ENCODE measurements at regions not wholly inside any gene's neighbourhood (a gene's known extent, or its start where the extent isn't known, plus 50 kb on each side); places are given as distances from the start of the nearest gene placed in this dataset.
"Not testable (repeated sequence)": the region's sequence is repeated elsewhere in the genome, so short reads cannot be mapped to it uniquely, and the experiment has no call there.

- DNase-seq, result not testable (repeated sequence)
Observed at GRCh38 chr5:145652700-145653099, 182.4 kb downstream of the PRELID2 start.

DNA sequence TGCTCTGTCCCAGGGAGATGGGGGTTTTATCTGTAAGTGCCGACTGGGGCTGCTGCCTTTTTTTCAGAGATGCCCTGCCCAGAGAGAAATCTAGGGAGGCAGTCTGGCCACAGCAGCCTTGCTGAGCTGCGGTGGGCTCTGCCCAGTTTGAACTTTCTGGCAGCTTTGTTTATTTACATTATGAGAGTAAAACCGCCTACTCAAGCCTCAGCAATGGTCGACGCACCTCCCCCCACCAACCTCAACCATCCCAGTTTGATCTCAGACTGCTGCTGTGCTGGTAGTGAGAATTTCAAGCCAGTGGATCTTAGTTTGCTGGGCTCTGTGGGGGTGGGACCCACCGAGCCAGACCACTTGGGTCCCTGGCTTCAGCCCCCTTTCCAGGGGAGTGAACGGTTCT, 188.0 kb downstream of the PRELID2 start:
- not testable (repeated sequence) for DNase-seq

DNA sequence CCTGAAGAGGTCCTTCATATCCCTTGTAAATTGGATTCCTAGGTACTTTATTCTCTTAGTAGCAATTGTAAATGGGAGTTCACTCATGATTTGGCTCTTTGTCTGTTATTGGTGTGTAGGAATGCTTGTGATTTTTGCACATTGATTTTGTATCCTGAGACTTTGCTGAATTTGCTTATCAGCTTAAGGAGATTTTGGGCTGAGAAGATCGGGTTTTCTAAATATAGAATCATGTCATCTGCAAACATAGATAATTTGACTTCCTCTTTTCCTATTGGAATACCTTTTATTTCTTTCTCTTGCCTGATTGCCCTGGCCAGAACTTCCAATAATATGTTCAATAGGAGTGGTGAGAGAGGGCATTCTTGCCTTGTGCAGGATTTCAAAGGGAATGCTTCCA, 191.9 kb downstream of the PRELID2 start:
- DNase-seq, result not testable (repeated sequence)

GRCh38 chr5:145637396-145637795, 197.7 kb downstream of the PRELID2 start:
- no peak for DNase-seq

DNA sequence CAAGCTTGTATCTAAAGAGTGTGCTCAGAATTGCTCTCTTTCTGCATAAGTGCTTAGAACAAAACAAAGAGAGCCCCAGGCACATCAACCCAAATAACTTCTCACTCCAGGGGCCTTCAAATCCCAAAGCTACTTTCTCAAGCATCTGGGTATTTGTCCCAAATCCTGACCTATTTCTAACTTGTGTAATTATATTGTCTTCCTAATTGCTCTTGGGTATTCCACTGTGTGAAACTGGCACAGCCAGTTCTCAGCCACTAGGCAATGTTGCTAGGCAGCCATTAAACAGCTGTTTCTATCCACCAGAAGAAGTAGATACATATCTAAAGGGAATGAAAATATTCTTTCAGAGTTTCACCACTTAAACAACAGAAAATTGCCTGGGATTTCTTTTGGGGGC, 198.8 kb downstream of the PRELID2 start:
- DNase-seq, result no peak

DNA sequence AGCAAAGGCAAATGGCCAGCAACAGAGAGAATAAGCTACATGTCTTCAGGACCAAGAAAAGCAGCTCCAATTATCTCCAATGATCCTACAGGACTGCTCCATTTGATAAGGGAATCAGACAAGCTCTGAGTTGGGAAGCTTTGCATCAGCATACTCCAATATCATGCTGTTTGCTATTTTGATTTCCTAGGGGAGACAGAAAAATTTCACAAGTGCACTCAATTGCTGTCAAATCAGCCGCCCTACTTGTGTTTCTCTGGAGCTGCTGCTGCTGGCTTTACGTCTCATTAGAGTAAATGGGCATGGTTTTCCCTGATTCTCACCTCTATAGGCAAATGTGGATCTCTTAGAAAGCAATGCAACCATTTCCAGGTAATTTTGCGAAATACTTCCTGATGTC, 201.7 kb downstream of the PRELID2 start:
- no peak for DNase-seq

DNA sequence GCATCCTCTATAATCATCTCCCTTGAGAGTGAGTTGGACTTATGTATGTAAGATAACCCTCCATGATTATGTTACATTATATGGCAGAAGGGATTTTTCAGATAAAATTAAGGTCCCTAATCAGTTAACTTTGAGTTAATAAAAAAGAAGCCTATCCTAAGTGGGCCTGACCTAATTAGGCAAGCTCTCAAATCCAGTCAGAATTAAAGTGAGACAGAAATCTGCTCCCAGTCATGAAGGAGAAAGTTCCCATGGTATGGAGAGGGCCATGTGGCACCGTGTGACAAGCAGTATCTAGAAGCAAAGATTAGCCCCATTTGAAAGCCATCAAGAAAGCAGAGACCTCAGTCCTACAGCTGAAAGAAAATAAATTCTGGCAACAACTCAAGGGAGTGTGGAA, 202.4 kb downstream of the PRELID2 start:
- DNase-seq, result no peak

GRCh38 chr5:145629047-145629446, 206.1 kb downstream of the PRELID2 start:
- no peak for DNase-seq

DNA sequence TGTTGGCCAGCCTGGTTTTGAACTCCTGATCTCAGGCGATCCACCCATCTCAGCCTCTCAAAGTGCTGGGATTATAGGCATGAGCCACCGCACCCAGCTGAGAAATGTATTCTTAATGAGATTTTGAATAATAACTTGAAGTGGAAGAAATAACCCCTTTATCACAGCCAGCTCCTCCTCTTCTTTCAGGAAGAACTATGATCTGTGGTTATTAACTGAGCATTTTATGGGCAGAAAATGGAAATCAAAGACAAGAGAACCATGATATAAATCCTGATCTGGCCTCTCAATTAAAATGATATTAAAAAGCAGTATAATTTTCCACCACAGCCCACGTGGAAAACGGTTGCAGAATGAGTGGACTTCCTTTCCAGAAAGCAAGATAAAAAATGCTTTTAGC, 206.6 kb downstream of the PRELID2 start:
- no peak for DNase-seq

DNA sequence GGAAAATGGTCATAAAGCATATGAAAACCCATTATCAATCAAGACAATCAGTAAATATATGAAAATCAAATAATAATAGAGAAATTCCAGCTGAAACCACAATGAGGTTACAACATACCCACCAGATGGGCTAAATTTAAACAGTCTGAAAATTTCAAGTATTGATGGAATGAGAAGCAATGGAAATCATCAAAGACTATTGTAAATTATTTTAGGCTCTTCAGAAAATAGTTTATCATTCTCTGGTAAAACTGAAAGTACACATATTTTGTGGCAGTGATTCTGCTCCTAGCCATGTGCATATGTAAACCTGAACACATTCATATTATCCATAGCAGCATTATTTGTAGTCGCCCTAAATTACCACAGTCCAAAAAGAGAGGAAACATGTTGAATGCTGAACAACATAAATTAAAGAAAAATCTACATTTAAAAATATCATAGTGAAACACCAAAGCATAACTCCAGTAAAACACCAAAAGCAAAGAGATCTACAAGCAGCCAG, 215.3 kb downstream of the PRELID2 start:
- no peak for DNase-seq

DNA sequence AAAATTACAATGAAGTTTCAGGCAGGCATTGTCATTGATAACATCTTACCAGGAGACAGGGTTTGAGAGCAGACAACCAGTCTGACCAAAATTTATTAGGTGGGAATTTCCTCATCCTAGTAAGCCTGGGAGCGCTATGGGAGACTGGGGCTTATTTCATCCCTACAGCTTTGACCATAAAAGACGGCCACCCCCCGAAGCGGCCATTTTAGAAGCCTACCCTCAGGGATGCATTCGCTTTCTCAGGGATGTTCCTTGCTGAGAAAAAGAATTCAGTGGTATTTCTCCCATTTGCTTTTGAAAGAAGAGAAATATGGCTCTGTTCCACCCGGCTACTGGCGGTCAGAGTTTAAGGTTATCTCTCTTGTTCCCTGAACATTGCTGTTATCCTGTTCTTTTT, 218.4 kb downstream of the PRELID2 start:
- DNase-seq, result not testable (repeated sequence)

GRCh38 chr5:145598983-145599382, 236.2 kb downstream of the PRELID2 start:
- DNase-seq, result no peak

- DNase-seq, result no peak
Observed at GRCh38 chr5:145598184-145598583, 237.0 kb downstream of the PRELID2 start.

- DNase-seq, result no peak
Observed at GRCh38 chr5:145591578-145591977, 243.6 kb downstream of the PRELID2 start.

DNA sequence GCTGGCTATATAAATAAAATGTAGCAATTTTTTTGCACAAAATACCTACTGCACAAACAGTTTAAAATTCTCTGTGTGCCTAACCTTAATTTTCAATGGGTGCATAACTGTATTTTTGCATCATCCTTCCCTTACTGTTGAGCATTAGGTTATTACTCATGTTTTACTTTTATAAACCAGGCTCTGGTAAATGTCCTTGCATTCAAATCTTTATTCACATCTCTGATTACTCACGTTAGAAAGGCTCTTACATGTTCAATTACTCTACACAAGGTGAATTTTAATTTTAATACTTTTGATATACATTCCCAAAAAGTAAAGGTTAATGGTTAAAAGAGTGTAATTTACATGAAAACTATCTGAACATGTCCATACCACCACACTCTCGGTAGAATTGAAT, 246.1 kb downstream of the PRELID2 start:
- DNase-seq, result no peak

- DNase-seq, result no peak
Observed at GRCh38 chr5:145588558-145588957, 246.6 kb downstream of the PRELID2 start.

DNA sequence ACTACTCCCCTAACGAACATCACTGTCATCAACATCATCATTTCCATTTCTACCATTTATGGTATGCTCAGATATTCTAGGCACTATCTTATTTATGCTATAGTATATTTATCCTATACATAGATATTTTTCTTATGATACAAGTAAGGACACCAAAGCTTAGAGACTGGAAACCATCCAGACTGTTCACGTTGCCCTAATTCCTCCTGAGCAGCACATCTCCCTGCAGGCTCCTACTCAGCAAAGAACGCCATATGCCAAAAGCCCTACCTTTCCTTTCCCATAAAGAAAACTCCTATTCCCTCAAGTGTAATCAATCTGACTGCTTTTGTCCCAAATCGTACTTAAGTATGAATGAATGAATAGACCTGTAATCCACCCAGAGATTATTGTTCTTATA, 247.0 kb downstream of the PRELID2 start:
- no peak for DNase-seq

GRCh38 chr5:145587710-145588109, 247.4 kb downstream of the PRELID2 start:
- DNase-seq, result no peak

DNA sequence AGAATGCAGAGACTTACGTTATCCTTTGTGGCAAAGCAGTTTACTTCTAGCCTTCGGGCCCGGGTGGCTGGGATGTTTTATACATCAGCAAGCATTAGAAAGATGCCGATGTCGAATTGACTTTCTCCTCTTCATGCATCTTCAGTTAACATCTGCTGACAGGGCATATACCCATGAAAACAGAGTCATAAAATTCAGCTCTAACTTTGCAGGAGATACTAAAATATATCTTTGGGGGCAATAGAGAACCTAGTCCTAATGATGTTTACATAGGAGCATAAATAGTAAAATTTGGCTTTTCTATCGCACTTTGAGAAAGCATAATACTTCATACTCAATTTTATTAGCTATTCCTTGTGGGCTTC, 247.9 kb downstream of the PRELID2 start:
- DNase-seq, result no peak

GRCh38 chr5:145586661-145587307, 248.4 kb downstream of the PRELID2 start:
- DNase-seq, result no peak

DNA sequence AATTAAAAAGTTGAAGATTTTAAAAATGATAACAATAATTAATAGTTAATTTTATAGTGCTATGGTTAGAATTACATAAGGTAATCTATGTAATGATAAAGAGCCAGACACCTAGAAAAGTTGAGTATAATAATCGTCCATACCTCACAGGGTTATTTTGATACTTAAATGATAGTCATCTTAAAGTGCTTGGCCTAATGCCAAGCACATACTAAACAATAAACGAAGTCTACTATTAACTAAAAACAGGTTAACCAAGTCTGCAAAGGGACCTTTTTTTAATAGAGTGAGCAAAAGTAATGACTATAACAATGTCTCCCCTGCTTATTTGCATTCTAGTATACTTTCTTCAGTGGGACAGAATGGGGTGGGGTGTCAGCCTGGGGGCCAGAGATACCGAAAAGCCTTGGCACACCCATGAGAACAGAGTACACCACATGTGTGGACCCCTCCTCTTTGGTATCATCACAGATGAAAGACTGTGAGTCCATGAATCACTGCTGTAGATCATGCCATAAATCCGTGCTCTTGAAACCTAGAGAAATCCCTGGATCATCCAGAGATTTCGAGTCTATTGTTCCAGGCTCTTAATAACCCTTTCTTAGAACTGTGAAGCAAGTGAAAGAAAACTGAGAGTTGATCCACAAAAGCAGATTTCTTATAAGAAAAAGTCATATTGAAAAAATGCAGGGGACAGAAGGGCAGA, 249.5 kb downstream of the PRELID2 start:
- DNase-seq, result no peak

GRCh38 chr5:145579301-145579700, 255.8 kb downstream of the PRELID2 start:
- DNase-seq, result no peak

GRCh38 chr5:145574889-145575573, 260.1 kb downstream of the PRELID2 start:
- DNase-seq, result no peak

- DNase-seq, result no peak
Observed at GRCh38 chr5:145568581-145568980, 266.6 kb downstream of the PRELID2 start.
